HCT116 (cell line): ENCODE measurements at regions not wholly inside any gene's neighbourhood (a gene's known extent, or its start where the extent isn't known, plus 50 kb on each side); places are given as distances from the start of the nearest gene placed in this dataset.

Experiments
- ATAC-seq: fragments of 200-7000 bp; cut with Tn5 transposase; 2 replicates; pipeline ENCODE4 v1.9.1; 2020; ENCODE audit warnings: mild to moderate bottlenecking, moderate library complexity
- BruUV-seq: library from RNA; stranded (reverse); fragments of 400-500 nt; replicated peaks from 2 replicates; lab custom pipeline; 2021; lab: Mats Ljungman, UMichigan
- CTCF ChIA-PET: fragments of 300-600 bp; sonication (Branson Sonifier 250); formaldehyde crosslinking; loops from one replicate; lab custom pipeline; 2021; ENCODE audit warnings: antibody characterized with exemption; lab: Charles Lee
- POLR2A ChIA-PET: fragments of 300-600, 350-600 bp; sonication (Branson Sonifier 250); formaldehyde crosslinking; loops from one replicate; lab custom pipeline; 2021; ENCODE audit warnings: antibody characterized with exemption; lab: Charles Lee
- RAD21 ChIA-PET, 2 experiments: fragments of 300-600 bp; sonication (Branson Sonifier 250); formaldehyde crosslinking; loops; one replicate each; lab custom pipeline; 2023; ENCODE audit warnings: low total read pairs in 2 of 2; ENCODE audit not compliant: uncharacterized antibody in 2 of 2, unreplicated experiment in 2 of 2, low non-redundant PET in 1 of 2; lab: Charles Lee
- DNase-seq: peaks from one replicate; pipeline ENCODE4 v3.0.0-alpha.2; 2010; ENCODE audit warnings: low read depth, low spot score
- H2AFZ ChIP-seq: fragments of 200-600 bp; shearing (Covaris generic), sonication (generic); 2 replicates; pipeline ENCODE4 v1.6.1; 2017; ENCODE audit warnings: low read depth, mixed run types, mixed read lengths, antibody characterized with exemption, low read length; ENCODE audit not compliant: poor library complexity, severe bottlenecking
- H3K27ac ChIP-seq: 2 replicates; pipeline ENCODE4 v1.5.1; 2012; ENCODE audit warnings: low read depth, low read length
- H3K27me3 ChIP-seq: fragments of 200-600 bp; sonication (generic); 2 replicates; pipeline ENCODE4 v1.6.1; 2016; ENCODE audit warnings: mixed run types, low read length, mixed read lengths; ENCODE audit not compliant: insufficient read depth
- H3K36me3 ChIP-seq, 2 experiments: fragments of 200-500 bp in 1 of 2; fragments of 200-600 bp in 1 of 2; sonication (Bioruptor generic) in 1 of 2; sonication (generic) in 1 of 2; 2 replicates each; pipeline versions ENCODE4 v1.5.1 to v1.6.1; 2014 to 2016; ENCODE audit warnings: low read length in 2 of 2, inconsistent platforms in 1 of 2, mixed read lengths in 1 of 2, mixed run types in 1 of 2; ENCODE audit not compliant: insufficient read depth in 2 of 2, control insufficient read depth in 1 of 2
- H3K4me1 ChIP-seq, 2 experiments: fragments of 200-600 bp in 1 of 2; sonication (generic) in 1 of 2; 2 replicates each; pipeline versions ENCODE4 v1.5.1 to v1.6.1; 2012 to 2017; ENCODE audit warnings: low read length in 2 of 2, inconsistent platforms in 1 of 2, mild to moderate bottlenecking in 1 of 2, mixed read lengths in 1 of 2, mixed run types in 1 of 2, moderate library complexity in 1 of 2; ENCODE audit not compliant: insufficient read depth in 2 of 2, control insufficient read depth in 1 of 2
- H3K4me2 ChIP-seq: fragments of 200-600 bp; sonication (generic); 2 replicates; pipeline ENCODE4 v1.6.1; 2017; ENCODE audit warnings: mixed run types, low read length, mixed read lengths
- H3K4me3 ChIP-seq, 2 experiments: fragments of 200-600 bp in 1 of 2; sonication (generic) in 1 of 2; replicated peaks in 1 of 2; 2 replicates each; pipeline ENCODE4 v1.5.1; 2011 to 2016; ENCODE audit warnings: low read length in 2 of 2, control low read depth in 1 of 2, low read depth in 1 of 2, mild to moderate bottlenecking in 1 of 2, mixed read lengths in 1 of 2, mixed run types in 1 of 2
- H3K79me2 ChIP-seq: fragments of 200-600 bp; sonication (generic); 2 replicates; pipeline ENCODE4 v1.6.1; 2017; ENCODE audit warnings: mild to moderate bottlenecking, mixed run types, low read length, moderate library complexity, mixed read lengths; ENCODE audit not compliant: insufficient read depth
- H3K9ac ChIP-seq: fragments of 200-600 bp; sonication (generic); 2 replicates; pipeline ENCODE4 v1.6.1; 2016; ENCODE audit warnings: low read length, mixed read lengths
- H3K9me2 ChIP-seq: fragments of 200-600 bp; sonication (generic), shearing (Covaris generic); 2 replicates; pipeline ENCODE4 v1.6.1; 2017; ENCODE audit warnings: mixed run types, mild to moderate bottlenecking, moderate library complexity; ENCODE audit not compliant: insufficient read depth
- H3K9me3 ChIP-seq, 2 experiments: fragments of 200-500 bp in 1 of 2; fragments of 200-600 bp in 1 of 2; sonication (Bioruptor generic) in 1 of 2; sonication (generic) in 1 of 2; 2 replicates each; pipeline ENCODE4 v1.6.1; 2014 to 2017; ENCODE audit warnings: low read length in 2 of 2, mixed read lengths in 2 of 2, inconsistent platforms in 1 of 2, low read depth in 1 of 2, mild to moderate bottlenecking in 1 of 2, mixed run types in 1 of 2, moderate library complexity in 1 of 2; ENCODE audit not compliant: control insufficient read depth in 1 of 2, insufficient read depth in 1 of 2
- H4K20me1 ChIP-seq: fragments of 200-600 bp; sonication (generic), shearing (Covaris generic); 2 replicates; pipeline ENCODE4 v1.6.1; 2017; ENCODE audit warnings: mixed run types, mild to moderate bottlenecking, moderate library complexity; ENCODE audit not compliant: insufficient read depth
- EZH2 ChIP-seq: fragments of 200-600 bp; sonication (generic); IDR thresholded peaks from 2 replicates; pipeline ENCODE4 v1.6.1; 2017; ENCODE audit warnings: antibody characterized with exemption, mixed run types
- EZH2phosphoT487 ChIP-seq: fragments of 200-600 bp; IDR thresholded peaks from 2 replicates; pipeline ENCODE4 v1.6.1; 2018; ENCODE audit warnings: antibody characterized with exemption, borderline replicate concordance
- FOSL1 ChIP-seq: IDR thresholded peaks from 2 replicates; pipeline ENCODE4 v1.6.1; 2012; ENCODE audit warnings: low read depth
- JUND ChIP-seq: IDR thresholded peaks from 2 replicates; pipeline ENCODE4 v1.6.1; 2012
- REST ChIP-seq: IDR thresholded peaks from 2 replicates; pipeline ENCODE4 v1.6.1; 2012; ENCODE audit warnings: low read depth
- SIN3A ChIP-seq: IDR thresholded peaks from 2 replicates; pipeline ENCODE4 v1.6.1; 2012; ENCODE audit warnings: low read depth
- SP1 ChIP-seq: IDR thresholded peaks from 2 replicates; pipeline ENCODE4 v1.6.1; 2012; ENCODE audit warnings: low read depth
- SRF ChIP-seq: IDR thresholded peaks from 2 replicates; pipeline ENCODE4 v1.6.1; 2012; ENCODE audit warnings: low read depth
- TCF7L2 ChIP-seq: IDR thresholded peaks from 2 replicates; pipeline ENCODE4 v1.7.0; 2011; ENCODE audit warnings: borderline replicate concordance, inconsistent platforms; ENCODE audit not compliant: insufficient read depth, insufficient read length; ENCODE audit errors: extremely low read depth
- YY1 ChIP-seq: IDR thresholded peaks from 2 replicates; pipeline ENCODE4 v1.6.1; 2011; ENCODE audit warnings: low read length, low read depth, moderate library complexity, mild to moderate bottlenecking; ENCODE audit not compliant: insufficient replicate concordance; ENCODE audit errors: extremely low read depth
- ZBTB33 ChIP-seq: IDR thresholded peaks from 2 replicates; pipeline ENCODE4 v1.6.1; 2011; ENCODE audit warnings: mild to moderate bottlenecking, low read length, moderate library complexity; ENCODE audit not compliant: insufficient replicate concordance; ENCODE audit errors: extremely low read depth
- ZNF274 ChIP-seq: fragments of 200-500 bp; sonication (Bioruptor generic); IDR thresholded peaks from 2 replicates; pipeline ENCODE4 v1.6.1; 2014; ENCODE audit warnings: mild to moderate bottlenecking, low read depth, low read length, inconsistent platforms
- intact Hi-C: fragments of 100-400 bp; cut with micrococcal nuclease; formaldehyde crosslinking; loops from 2 replicates; pipeline ENCODE4 v1.10.0; 2022
- TF ChIP-seq, protein P1 (sequence below): IDR thresholded peaks from 2 replicates; pipeline ENCODE4 v1.6.1; 2012

DNA sequence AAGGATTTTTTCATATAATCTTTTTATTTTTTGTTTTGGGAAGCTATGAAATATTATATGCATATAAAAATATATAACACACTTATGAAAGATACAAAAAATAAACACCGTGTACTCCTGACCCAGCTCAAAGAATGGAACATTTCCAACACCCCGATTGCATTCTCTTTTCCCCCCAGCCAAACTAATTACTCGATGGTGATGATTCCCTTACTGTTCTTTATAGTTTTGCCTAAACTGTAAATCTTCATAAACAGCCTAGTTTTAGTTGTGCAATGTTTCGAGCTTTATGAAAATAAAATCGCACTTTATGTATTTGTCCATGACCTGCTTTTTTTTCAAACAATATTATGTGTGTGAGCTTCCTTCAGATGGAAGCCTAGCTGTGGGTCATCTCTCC is 352.0 kb upstream of the KAZN start:
- ChIA-PET RAD21 (no interaction called here), CTCF (no interaction called here), POLR2A (no interaction called here)
- Histone ChIP-seq H3K27ac (no peak overlapping the region), H3K4me1 (no peaks in the 10 kb centered on the region), H4K20me1 (no peaks in the 10 kb centered on the region), H3K27me3 (peaks cover 3% of the 10 kb centered on the region; the same call in 1 of the 2 replicates), H3K9ac (no peak overlapping the region), H3K9me3 (no peaks in the 10 kb centered on the region), H2AFZ (no peak overlapping the region), H3K9me2 (no peaks in the 10 kb centered on the region), H3K4me3 (no peak overlapping the region), H3K4me2 (no peak overlapping the region), H3K36me3 (no peaks in the 10 kb centered on the region), H3K79me2 (no peaks in the 10 kb centered on the region)
- no TSS peak for BruUV-seq
- TF ChIP-seq ZBTB33 (no peak), REST (no peak), YY1 (no peak), FOSL1 (no peak), EZH2phosphoT487 (no peak), SP1 (no peak), SRF (no peak), ZNF274 (no peak), JUND (no peak), EZH2 (no peak), TCF7L2 (no peak), SIN3A (no peak)
- TF ChIP-seq, protein P1, sequence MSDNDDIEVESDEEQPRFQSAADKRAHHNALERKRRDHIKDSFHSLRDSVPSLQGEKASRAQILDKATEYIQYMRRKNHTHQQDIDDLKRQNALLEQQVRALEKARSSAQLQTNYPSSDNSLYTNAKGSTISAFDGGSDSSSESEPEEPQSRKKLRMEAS: no peak
- DNase-seq: no peak
- intact Hi-C loops: no loop called here
- ATAC-seq: no peak
